ENCODE measurements at regions not wholly inside any gene's neighbourhood (a gene's known extent, or its start where the extent isn't known, plus 50 kb on each side); places are given as distances from the start of the nearest gene placed in this dataset.

- no peak for DNase-seq (ENCODE audit: low spot score)
- H3K9me3 Mint-ChIP-seq (ENCODE audit: low read depth), result no peaks in the 10 kb centered on the region
- no peaks in the 10 kb centered on the region for H3K36me3 Mint-ChIP-seq (ENCODE audit: low read depth)
- H3K4me3 Mint-ChIP-seq (ENCODE audit: unreplicated experiment), result no peak overlapping the region
- no peaks in the 10 kb centered on the region for H3K4me1 Mint-ChIP-seq (ENCODE audit: low read depth)
- no peak for TF ChIP-seq CTCF (IDR thresholded peaks at IDR 0.05)
- H3K27me3 Mint-ChIP-seq (ENCODE audit: low read depth), result no peaks in the 10 kb centered on the region
- no peak overlapping the region for H3K27ac Mint-ChIP-seq (ENCODE audit: unreplicated experiment)
Measured at GRCh38 chr7:50857804-50858489, 75.3 kb upstream of the GRB10 start.

- no peak overlapping the region for H3K27ac Mint-ChIP-seq (ENCODE audit: unreplicated experiment)
- no peak for TF ChIP-seq CTCF (IDR thresholded peaks at IDR 0.05)
- no peaks in the 10 kb centered on the region for H3K4me1 Mint-ChIP-seq (ENCODE audit: low read depth)
- no peaks in the 10 kb centered on the region for H3K27me3 Mint-ChIP-seq (ENCODE audit: low read depth)
- H3K36me3 Mint-ChIP-seq (ENCODE audit: low read depth), result no peaks in the 10 kb centered on the region
- no peak overlapping the region for H3K4me3 Mint-ChIP-seq (ENCODE audit: unreplicated experiment)
- no peak for DNase-seq (ENCODE audit: low spot score)
- no peaks in the 10 kb centered on the region for H3K9me3 Mint-ChIP-seq (ENCODE audit: low read depth)
Measured at GRCh38 chr7:50856806-50857205, 74.1 kb upstream of the GRB10 start.

- TF ChIP-seq CTCF (IDR thresholded peaks at IDR 0.05), result no peak
- Mint-ChIP-seq H3K27ac (ENCODE audit: unreplicated experiment) (no peak overlapping the region), H3K4me3 (ENCODE audit: unreplicated experiment) (no peak overlapping the region), H3K36me3 (ENCODE audit: low read depth) (no peaks in the 10 kb centered on the region), H3K9me3 (ENCODE audit: low read depth) (no peaks in the 10 kb centered on the region), H3K27me3 (ENCODE audit: low read depth) (no peaks in the 10 kb centered on the region), H3K4me1 (ENCODE audit: low read depth) (no peaks in the 10 kb centered on the region)
- DNase-seq (ENCODE audit: low spot score), result no peak
Measured at GRCh38 chr7:50856231-50856630, 73.5 kb upstream of the GRB10 start.

- Mint-ChIP-seq H3K4me1 (ENCODE audit: low read depth) (no peaks in the 10 kb centered on the region), H3K4me3 (ENCODE audit: unreplicated experiment) (no peak overlapping the region), H3K36me3 (ENCODE audit: low read depth) (no peaks in the 10 kb centered on the region), H3K27ac (ENCODE audit: unreplicated experiment) (no peak overlapping the region), H3K9me3 (ENCODE audit: low read depth) (no peaks in the 10 kb centered on the region), H3K27me3 (ENCODE audit: low read depth) (no peaks in the 10 kb centered on the region)
- DNase-seq (ENCODE audit: low spot score), result no peak
- no peak for TF ChIP-seq CTCF (IDR thresholded peaks at IDR 0.05)
Measured at GRCh38 chr7:50855526-50855925, 72.8 kb upstream of the GRB10 start.

GRCh38 chr7:50854831-50855230 lies 72.1 kb upstream of the GRB10 start:
- DNase-seq (ENCODE audit: low spot score), result no peak
- Mint-ChIP-seq H3K27me3 (ENCODE audit: low read depth) (no peaks in the 10 kb centered on the region), H3K36me3 (ENCODE audit: low read depth) (no peaks in the 10 kb centered on the region), H3K4me1 (ENCODE audit: low read depth) (no peaks in the 10 kb centered on the region), H3K4me3 (ENCODE audit: unreplicated experiment) (no peak overlapping the region), H3K27ac (ENCODE audit: unreplicated experiment) (no peak overlapping the region), H3K9me3 (ENCODE audit: low read depth) (no peaks in the 10 kb centered on the region)
- no peak for TF ChIP-seq CTCF (IDR thresholded peaks at IDR 0.05)
